ENCODE measurements at regions not wholly inside any gene's neighbourhood (a gene's known extent, or its start where the extent isn't known, plus 50 kb on each side); places are given as distances from the start of the nearest gene placed in this dataset.
"Not testable (repeated sequence)": the region's sequence is repeated elsewhere in the genome, so short reads cannot be mapped to it uniquely, and the experiment has no call there.

DNA sequence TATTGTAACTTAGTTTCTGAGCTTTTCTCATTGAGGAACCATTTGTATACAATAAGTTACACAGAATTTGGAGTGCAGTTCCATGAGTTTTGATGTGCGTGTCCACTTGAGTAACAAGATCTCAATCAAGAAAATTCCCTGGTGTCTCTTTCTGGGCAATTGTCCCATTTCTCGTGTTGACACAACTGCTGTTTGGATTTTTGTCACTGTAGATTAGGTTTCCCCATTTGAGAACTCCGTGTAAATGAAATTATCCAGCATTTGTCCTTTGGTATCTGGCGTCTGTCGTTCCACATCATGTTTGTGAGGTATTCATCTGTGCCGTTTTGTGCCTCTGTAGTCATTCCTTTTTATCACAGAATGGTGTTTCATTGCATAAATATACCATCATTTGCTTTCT is 547.0 kb downstream of the TBC1D22A start:
- POLR2A ChIA-PET = no interaction called here
- no peak overlapping the region for H3K4me3 ChIP-seq (ENCODE audit: low read length)
- Mint-ChIP-seq H3K4me3 (no peak overlapping the region), H3K9me3 (peaks cover 0 to 14% (median 3%) of the 10 kb centered on the region in 5 donors), H3K36me3 (no peaks in the 10 kb centered on the region), H3K27ac (no peak overlapping the region), H3K4me1 (no peaks in the 10 kb centered on the region), H3K27me3 (peaks cover 1 to 3% of the 10 kb centered on the region in 2 donors)
- H3K36me3 ChIP-seq (ENCODE audit: insufficient read depth, low read length) = no peaks in the 10 kb centered on the region
- no peak for DNase-seq
- CTCF ChIA-PET = no interaction called here
- no peak overlapping the region for H3K27ac ChIP-seq (ENCODE audit: low read depth, low read length)
- no peaks in the 10 kb centered on the region for H3K27me3 ChIP-seq (ENCODE audit: insufficient read depth, low read length, poor library complexity, severe bottlenecking)
- no peaks in the 10 kb centered on the region for H3K9me3 ChIP-seq (ENCODE audit: low read length)
- no peaks in the 10 kb centered on the region for H3K4me1 ChIP-seq (ENCODE audit: insufficient read depth, low read length)

DNA sequence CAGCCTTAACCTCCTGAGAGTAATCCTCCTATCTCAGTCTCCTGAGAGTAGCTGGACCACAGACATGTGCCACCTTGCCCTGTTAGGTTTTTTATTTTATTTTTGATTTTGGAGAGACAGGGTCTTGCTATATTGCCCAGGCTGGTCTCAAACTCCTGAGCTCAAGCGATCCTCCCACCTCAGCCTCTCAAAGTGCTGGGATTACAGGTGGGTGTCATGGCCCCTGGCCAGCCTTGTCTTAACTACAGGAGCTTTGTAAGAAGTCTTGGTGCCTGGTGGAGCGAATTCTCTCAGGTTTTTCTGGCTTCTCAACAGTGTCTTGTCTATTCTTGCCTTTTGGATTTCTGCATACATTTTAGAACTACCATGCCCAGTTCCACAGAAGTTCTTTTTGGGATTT is 546.4 kb downstream of the TBC1D22A start:
- Histone ChIP-seq H3K27me3 (ENCODE audit: insufficient read depth, low read length, poor library complexity, severe bottlenecking) (no peaks in the 10 kb centered on the region), H3K4me1 (ENCODE audit: insufficient read depth, low read length) (no peaks in the 10 kb centered on the region), H3K4me3 (ENCODE audit: low read length) (no peak overlapping the region), H3K9me3 (ENCODE audit: low read length) (no peaks in the 10 kb centered on the region), H3K27ac (ENCODE audit: low read depth, low read length) (no peak overlapping the region), H3K36me3 (ENCODE audit: insufficient read depth, low read length) (no peaks in the 10 kb centered on the region)
- Mint-ChIP-seq H3K27ac (no peak overlapping the region), H3K36me3 (no peaks in the 10 kb centered on the region), H3K27me3 (peaks cover 1 to 3% of the 10 kb centered on the region in 2 donors), H3K4me1 (no peaks in the 10 kb centered on the region), H3K9me3 (peaks cover 0 to 8% (median 3%) of the 10 kb centered on the region in 5 donors), H3K4me3 (no peak overlapping the region)
- ChIA-PET CTCF (no interaction called here), POLR2A (no interaction called here)
- no peak for DNase-seq

DNA sequence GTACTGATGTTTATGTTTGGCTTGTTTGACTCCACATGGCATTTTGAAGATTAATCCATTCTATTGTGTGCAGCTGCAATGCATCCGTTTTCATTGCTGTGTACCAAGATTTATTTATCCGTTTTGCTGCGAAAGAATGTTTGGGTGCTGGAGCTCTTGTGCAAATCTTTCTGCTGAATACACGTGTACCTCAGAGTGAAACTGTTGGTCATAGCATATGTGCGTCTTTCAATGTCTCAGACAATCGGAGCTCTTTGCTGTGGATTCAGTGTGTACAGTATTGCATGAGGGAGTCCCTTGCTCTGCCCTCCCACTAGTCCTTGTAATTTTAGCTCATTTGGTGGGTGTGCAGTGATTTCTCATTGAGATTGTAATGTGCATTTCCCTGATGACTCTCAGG is 545.4 kb downstream of the TBC1D22A start:
- peaks cover 1 to 3% of the 10 kb centered on the region in 2 donors for H3K27me3 Mint-ChIP-seq
- Histone ChIP-seq H3K27ac (ENCODE audit: low read depth, low read length) (no peak overlapping the region), H3K4me1 (ENCODE audit: insufficient read depth, low read length) (no peaks in the 10 kb centered on the region), H3K36me3 (ENCODE audit: insufficient read depth, low read length) (no peaks in the 10 kb centered on the region), H3K27me3 (ENCODE audit: insufficient read depth, low read length, poor library complexity, severe bottlenecking) (no peaks in the 10 kb centered on the region), H3K4me3 (ENCODE audit: low read length) (no peak overlapping the region), H3K9me3 (ENCODE audit: low read length) (no peaks in the 10 kb centered on the region)
- H3K27ac Mint-ChIP-seq = no peak overlapping the region
- H3K36me3 Mint-ChIP-seq = no peaks in the 10 kb centered on the region
- H3K4me1 Mint-ChIP-seq = no peaks in the 10 kb centered on the region
- ChIA-PET POLR2A (no interaction called here), CTCF (no interaction called here)
- DNase-seq = no peak
- peaks cover 0 to 8% (median 0%) of the 10 kb centered on the region in 5 donors for H3K9me3 Mint-ChIP-seq
- H3K4me3 Mint-ChIP-seq = no peak overlapping the region

DNA sequence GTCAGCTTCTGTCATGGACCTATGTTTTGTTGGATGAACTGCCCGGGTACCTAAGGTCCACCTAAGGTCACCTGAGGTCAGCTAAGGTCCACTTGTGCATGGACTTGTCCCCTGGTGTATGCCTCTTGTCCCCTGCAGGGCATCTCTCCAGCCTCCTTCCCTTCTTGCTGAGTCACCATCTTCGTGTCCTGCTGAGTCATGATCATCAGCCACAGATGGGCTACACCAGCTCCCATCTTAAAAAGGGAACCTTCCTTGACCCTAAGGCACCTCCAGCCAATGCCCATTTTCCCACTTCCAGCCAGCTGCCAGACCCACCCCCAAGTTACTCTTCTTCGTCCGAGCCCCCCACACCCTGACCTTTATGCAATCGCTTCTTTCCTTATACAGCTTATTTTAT is 544.9 kb downstream of the TBC1D22A start:
- Mint-ChIP-seq H3K27me3 (peaks cover 1 to 3% of the 10 kb centered on the region in 2 donors), H3K4me3 (no peak overlapping the region), H3K27ac (no peak overlapping the region), H3K4me1 (no peaks in the 10 kb centered on the region), H3K9me3 (peaks cover 0 to 5% (median 0%) of the 10 kb centered on the region in 5 donors), H3K36me3 (no peaks in the 10 kb centered on the region)
- H3K27ac ChIP-seq (ENCODE audit: low read depth, low read length) = no peak overlapping the region
- no peaks in the 10 kb centered on the region for H3K27me3 ChIP-seq (ENCODE audit: insufficient read depth, low read length, poor library complexity, severe bottlenecking)
- no peak overlapping the region for H3K4me3 ChIP-seq (ENCODE audit: low read length)
- no peaks in the 10 kb centered on the region for H3K4me1 ChIP-seq (ENCODE audit: insufficient read depth, low read length)
- DNase-seq = no peak
- ChIA-PET CTCF (no interaction called here), POLR2A (no interaction called here)
- H3K9me3 ChIP-seq (ENCODE audit: low read length) = no peaks in the 10 kb centered on the region
- H3K36me3 ChIP-seq (ENCODE audit: insufficient read depth, low read length) = no peaks in the 10 kb centered on the region

DNA sequence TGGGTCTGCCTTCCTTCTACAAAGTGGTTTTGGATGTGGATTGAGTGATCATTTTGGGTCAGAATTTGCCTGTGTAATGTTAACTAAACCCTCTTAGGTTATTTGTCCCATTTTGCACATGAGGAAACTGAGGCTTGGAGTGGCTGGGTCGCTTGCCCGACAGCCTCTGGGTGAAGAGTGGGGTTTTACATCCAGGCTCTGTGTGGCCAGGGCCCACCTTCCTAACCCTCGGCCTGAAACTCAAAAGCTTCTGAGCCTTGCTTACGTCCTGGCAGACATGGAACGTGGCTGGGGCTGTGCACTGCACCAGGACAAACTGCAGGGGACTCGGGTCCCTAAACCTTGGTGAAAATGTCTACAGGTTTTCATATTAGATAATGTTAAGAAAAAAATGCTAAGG is 542.4 kb downstream of the TBC1D22A start:
- Histone ChIP-seq H3K9me3 (ENCODE audit: low read length) (no peaks in the 10 kb centered on the region), H3K4me3 (ENCODE audit: low read length) (no peak overlapping the region), H3K4me1 (ENCODE audit: insufficient read depth, low read length) (no peaks in the 10 kb centered on the region), H3K27ac (ENCODE audit: low read depth, low read length) (no peak overlapping the region), H3K27me3 (ENCODE audit: insufficient read depth, low read length, poor library complexity, severe bottlenecking) (no peaks in the 10 kb centered on the region), H3K36me3 (ENCODE audit: insufficient read depth, low read length) (no peaks in the 10 kb centered on the region)
- H3K4me1 Mint-ChIP-seq = no peaks in the 10 kb centered on the region
- peaks cover 0 to 4% (median 0%) of the 10 kb centered on the region in 5 donors for H3K9me3 Mint-ChIP-seq
- H3K4me3 Mint-ChIP-seq = no peak overlapping the region
- H3K27ac Mint-ChIP-seq = no peak overlapping the region
- CTCF ChIA-PET = no interaction called here
- DNase-seq = no peak
- no peaks in the 10 kb centered on the region for H3K36me3 Mint-ChIP-seq
- POLR2A ChIA-PET = no interaction called here
- peaks cover 0 to 3% of the 10 kb centered on the region in 2 donors for H3K27me3 Mint-ChIP-seq

DNA sequence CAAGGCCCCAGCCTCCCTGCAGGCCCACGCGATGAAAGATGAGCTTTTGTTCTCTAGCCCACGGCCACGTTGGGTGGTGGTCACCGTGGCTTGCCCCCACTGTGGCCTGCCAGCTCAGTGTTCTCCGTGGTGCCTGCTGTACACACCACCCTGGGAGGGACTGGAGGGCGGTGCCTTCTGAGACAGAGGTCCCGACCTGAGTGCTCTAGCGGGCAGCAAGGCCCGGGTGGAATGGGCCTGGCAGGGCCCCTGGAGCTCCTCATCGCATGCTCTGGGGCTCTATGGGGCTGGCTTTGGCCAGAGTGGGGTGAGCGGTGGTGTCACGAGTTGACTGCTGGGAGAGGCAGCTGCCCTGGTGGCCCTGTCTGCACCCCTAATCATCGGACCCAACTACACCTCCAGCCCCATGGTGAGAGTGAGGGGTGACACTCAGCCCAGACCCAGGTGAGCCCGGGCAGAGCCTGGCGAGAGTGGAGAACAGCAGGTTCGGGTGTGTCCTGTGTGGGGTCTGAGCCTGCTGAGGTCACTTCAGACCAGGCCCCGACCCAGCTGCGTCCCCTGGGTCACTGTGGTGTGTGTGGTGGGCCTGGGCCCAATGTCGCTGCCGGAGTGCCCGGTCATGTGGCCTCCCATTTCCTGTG is 541.9 kb downstream of the TBC1D22A start:
- peaks cover 0 to 3% of the 10 kb centered on the region in 2 donors for H3K27me3 Mint-ChIP-seq
- H3K4me1 Mint-ChIP-seq = no peaks in the 10 kb centered on the region
- ChIA-PET POLR2A (no interaction called here), CTCF (no interaction called here)
- no peaks in the 10 kb centered on the region for H3K36me3 Mint-ChIP-seq
- H3K27ac ChIP-seq (ENCODE audit: low read depth, low read length) = no peak overlapping the region
- no peaks in the 10 kb centered on the region for H3K4me1 ChIP-seq (ENCODE audit: insufficient read depth, low read length)
- no peaks in the 10 kb centered on the region for H3K36me3 ChIP-seq (ENCODE audit: insufficient read depth, low read length)
- H3K4me3 Mint-ChIP-seq = no peak overlapping the region
- no peaks in the 10 kb centered on the region for H3K27me3 ChIP-seq (ENCODE audit: insufficient read depth, low read length, poor library complexity, severe bottlenecking)
- no peaks in the 10 kb centered on the region for H3K9me3 ChIP-seq (ENCODE audit: low read length)
- DNase-seq = no peak
- H3K4me3 ChIP-seq (ENCODE audit: low read length) = no peak overlapping the region
- peaks cover 0 to 4% (median 0%) of the 10 kb centered on the region in 5 donors for H3K9me3 Mint-ChIP-seq
- no peak overlapping the region for H3K27ac Mint-ChIP-seq

DNA sequence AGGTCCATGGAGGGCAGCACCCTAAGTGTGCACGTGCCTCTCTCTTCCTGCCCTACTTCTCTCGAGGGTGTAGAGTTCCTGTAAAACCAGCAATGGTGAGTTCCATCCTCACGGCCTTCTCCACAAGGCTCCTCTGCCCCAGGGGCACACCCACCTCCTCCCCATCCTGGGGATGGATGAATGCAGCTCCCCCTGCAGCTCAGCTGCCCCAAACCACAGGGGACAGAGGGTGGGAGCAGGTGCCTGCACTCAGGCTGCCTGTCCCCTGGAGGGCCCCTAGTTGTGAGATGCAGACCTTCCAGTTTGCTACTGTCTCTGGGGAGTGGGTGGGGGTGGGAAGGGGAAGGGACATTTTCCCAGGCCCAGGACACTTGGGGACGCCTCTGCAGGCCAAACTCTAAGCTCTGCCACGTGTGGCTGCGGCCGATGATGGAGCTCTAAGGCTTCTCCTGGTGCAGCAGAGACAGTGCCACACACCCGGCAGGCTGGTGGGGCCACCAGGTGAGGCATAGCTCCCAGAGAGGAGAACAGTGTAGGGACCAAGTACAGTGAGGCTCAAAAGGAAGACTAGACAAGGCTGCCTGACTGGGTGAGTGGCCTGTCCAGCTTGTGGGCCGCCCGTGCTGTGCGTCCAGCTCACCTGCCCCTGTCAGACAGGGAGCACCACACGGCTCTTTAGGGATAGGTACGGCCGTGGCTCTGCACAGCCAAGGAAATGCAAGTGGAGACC is 540.9 kb downstream of the TBC1D22A start:
- H3K27me3 ChIP-seq (ENCODE audit: insufficient read depth, low read length, poor library complexity, severe bottlenecking) = no peaks in the 10 kb centered on the region
- H3K27ac ChIP-seq (ENCODE audit: low read depth, low read length) = no peak overlapping the region
- H3K9me3 ChIP-seq (ENCODE audit: low read length) = no peaks in the 10 kb centered on the region
- Mint-ChIP-seq H3K36me3 (no peaks in the 10 kb centered on the region), H3K27ac (no peak overlapping the region), H3K9me3 (peaks cover 0 to 4% (median 0%) of the 10 kb centered on the region in 5 donors), H3K4me1 (no peaks in the 10 kb centered on the region), H3K4me3 (no peak overlapping the region), H3K27me3 (peaks cover 0 to 3% of the 10 kb centered on the region in 2 donors)
- CTCF ChIA-PET = no interaction called here
- H3K36me3 ChIP-seq (ENCODE audit: insufficient read depth, low read length) = no peaks in the 10 kb centered on the region
- POLR2A ChIA-PET = no interaction called here
- no peaks in the 10 kb centered on the region for H3K4me1 ChIP-seq (ENCODE audit: insufficient read depth, low read length)
- no peak overlapping the region for H3K4me3 ChIP-seq (ENCODE audit: low read length)
- DNase-seq = no peak

DNA sequence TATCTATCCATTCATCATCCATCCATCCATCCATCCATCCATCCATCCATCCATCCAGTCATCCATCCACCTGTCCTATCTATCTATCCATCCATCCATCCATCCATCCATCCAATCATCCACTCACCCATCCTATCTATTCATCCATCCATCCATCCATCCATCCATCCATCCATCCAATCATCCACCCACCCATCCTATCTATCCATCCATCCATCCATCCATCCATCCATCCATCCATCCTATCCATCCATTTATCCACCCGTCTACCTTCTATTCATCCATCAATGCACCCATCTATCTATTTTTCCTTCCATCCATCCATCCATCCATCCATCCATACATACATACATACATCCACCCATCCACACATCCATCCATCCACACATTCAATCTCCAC is 540.1 kb downstream of the TBC1D22A start:
- H3K27me3 Mint-ChIP-seq; CTCF ChIA-PET; POLR2A ChIA-PET; H3K36me3 ChIP-seq (ENCODE audit: insufficient read depth, low read length); H3K27ac Mint-ChIP-seq; H3K9me3 ChIP-seq (ENCODE audit: low read length); H3K9me3 Mint-ChIP-seq; H3K27me3 ChIP-seq (ENCODE audit: insufficient read depth, low read length, poor library complexity, severe bottlenecking); H3K27ac ChIP-seq (ENCODE audit: low read depth, low read length); DNase-seq; H3K4me1 ChIP-seq (ENCODE audit: insufficient read depth, low read length); H3K4me1 Mint-ChIP-seq; H3K36me3 Mint-ChIP-seq; H3K4me3 ChIP-seq (ENCODE audit: low read length); H3K4me3 Mint-ChIP-seq: not testable (repeated sequence)

Data from CD8-positive, alpha-beta memory T cell (primary cell).